Neural cell (in vitro differentiated cells): ENCODE measurements at regions not wholly inside any gene's neighbourhood (a gene's known extent, or its start where the extent isn't known, plus 50 kb on each side); places are given as distances from the start of the nearest gene placed in this dataset.

Source experiments
- H2AFZ ChIP-seq: fragments of 200-600, 300-800 bp; sonication (generic), shearing (Covaris generic); 2 replicates; pipeline ENCODE4 v1.6.0; 2014; ENCODE audit warnings: low read depth, mild to moderate bottlenecking, antibody characterized with exemption, low read length, moderate library complexity
- H3F3A ChIP-seq: fragments of 200-600 bp; shearing (Covaris generic); 2 replicates; pipeline ENCODE4 v1.6.1; 2016; ENCODE audit warnings: mild to moderate bottlenecking, moderate library complexity, mixed read lengths, antibody characterized with exemption, low read length; ENCODE audit not compliant: insufficient read depth, poor library complexity, severe bottlenecking
- H3K27ac ChIP-seq: fragments of 200-600, 300-800 bp; sonication (generic), shearing (Covaris generic); 2 replicates; pipeline ENCODE4 v1.5.1; 2014; ENCODE audit warnings: mild to moderate bottlenecking, low read length, moderate library complexity
- H3K27me3 ChIP-seq: fragments of 300-800, 200-600 bp; sonication (generic), shearing (Covaris generic); 2 replicates; pipeline ENCODE4 v1.6.0; 2014; ENCODE audit warnings: mild to moderate bottlenecking, low read depth, low read length, moderate library complexity; ENCODE audit not compliant: insufficient read depth
- H3K36me3 ChIP-seq: fragments of 300-800, 200-600 bp; sonication (generic), shearing (Covaris generic); 2 replicates; pipeline ENCODE4 v1.5.1; 2014; ENCODE audit warnings: mild to moderate bottlenecking, antibody characterized with exemption, low read length, moderate library complexity; ENCODE audit not compliant: insufficient read depth
- H3K4me2 ChIP-seq: fragments of 300-800, 200-600 bp; sonication (generic), shearing (Covaris generic); 2 replicates; pipeline ENCODE4 v1.6.0; 2014; ENCODE audit warnings: mild to moderate bottlenecking, low read length
- H3K4me3 ChIP-seq: fragments of 300-800, 200-600 bp; sonication (generic), shearing (Covaris generic); 2 replicates; pipeline ENCODE4 v1.5.1; 2014; ENCODE audit warnings: mild to moderate bottlenecking, low read length, moderate library complexity
- H3K79me2 ChIP-seq: fragments of 200-600 bp; shearing (Covaris generic); replicated peaks from 2 replicates; pipeline ENCODE4 v1.6.0; 2014; ENCODE audit warnings: mild to moderate bottlenecking, low read length, moderate library complexity; ENCODE audit not compliant: insufficient read depth
- H3K9ac ChIP-seq: fragments of 300-800, 200-600 bp; sonication (generic), shearing (Covaris generic); 2 replicates; pipeline ENCODE4 v1.6.1; 2016; ENCODE audit warnings: mild to moderate bottlenecking, low read length, mixed read lengths
- H3K9me2 ChIP-seq: fragments of 200-600 bp; shearing (Covaris generic); 2 replicates; pipeline ENCODE4 v1.6.1; 2016; ENCODE audit warnings: mild to moderate bottlenecking, low read length, mixed read lengths; ENCODE audit not compliant: insufficient read depth
- H3K9me3 ChIP-seq: fragments of 200-600, 300-800 bp; sonication (generic), shearing (Covaris generic); 2 replicates; pipeline ENCODE4 v1.6.1; 2016; ENCODE audit warnings: mild to moderate bottlenecking, mixed run types, low read length, moderate library complexity, mixed read lengths
- H4K20me1 ChIP-seq: fragments of 200-600 bp; shearing (Covaris generic); 2 replicates; pipeline ENCODE4 v1.6.1; 2016; ENCODE audit warnings: mild to moderate bottlenecking, mixed run types; ENCODE audit not compliant: insufficient read depth
- CTCF ChIP-seq: fragments of 450-650 bp; IDR thresholded peaks from 2 replicates; pipeline ENCODE4 v1.5.1; 2014; ENCODE audit warnings: antibody characterized with exemption, mild to moderate bottlenecking, moderate library complexity; ENCODE audit not compliant: poor library complexity, severe bottlenecking
- EP300 ChIP-seq: fragments of 450-650 bp; conservative IDR thresholded peaks from 2 replicates; pipeline ENCODE4 v1.6.1; 2014; ENCODE audit warnings: antibody characterized with exemption, mild to moderate bottlenecking, moderate library complexity; ENCODE audit not compliant: poor library complexity, severe bottlenecking
- EZH2 ChIP-seq: fragments of 200-600, 300-800 bp; shearing (Covaris generic), sonication (generic); IDR thresholded peaks from 2 replicates; pipeline ENCODE4 v1.6.1; 2014; ENCODE audit warnings: antibody characterized with exemption, low read length, borderline replicate concordance, mild to moderate bottlenecking; ENCODE audit not compliant: insufficient read depth, poor library complexity, severe bottlenecking
- MXI1 ChIP-seq: fragments of 450-650 bp; conservative IDR thresholded peaks from 2 replicates; pipeline ENCODE4 v1.6.1; 2014; ENCODE audit warnings: antibody characterized with exemption, mild to moderate bottlenecking; ENCODE audit not compliant: poor library complexity, severe bottlenecking
- POLR2AphosphoS5 ChIP-seq: IDR thresholded peaks from 2 replicates; pipeline ENCODE4 v1.6.1; 2012
- RAD21 ChIP-seq: fragments of 450-650 bp; conservative IDR thresholded peaks from 2 replicates; pipeline ENCODE4 v1.6.1; 2014; ENCODE audit warnings: antibody characterized with exemption, mild to moderate bottlenecking, moderate library complexity
- SMC3 ChIP-seq: fragments of 450-650 bp; conservative IDR thresholded peaks from 2 replicates; pipeline ENCODE4 v1.6.1; 2014; ENCODE audit warnings: antibody characterized with exemption, mild to moderate bottlenecking, moderate library complexity; ENCODE audit not compliant: poor library complexity
- TAF1 ChIP-seq: IDR thresholded peaks from 2 replicates; pipeline ENCODE4 v1.6.1; 2012; ENCODE audit warnings: low read depth
- TF ChIP-seq, protein P1 (sequence below): IDR thresholded peaks from 2 replicates; pipeline ENCODE4 v1.6.1; 2012; ENCODE audit warnings: borderline replicate concordance

DNA sequence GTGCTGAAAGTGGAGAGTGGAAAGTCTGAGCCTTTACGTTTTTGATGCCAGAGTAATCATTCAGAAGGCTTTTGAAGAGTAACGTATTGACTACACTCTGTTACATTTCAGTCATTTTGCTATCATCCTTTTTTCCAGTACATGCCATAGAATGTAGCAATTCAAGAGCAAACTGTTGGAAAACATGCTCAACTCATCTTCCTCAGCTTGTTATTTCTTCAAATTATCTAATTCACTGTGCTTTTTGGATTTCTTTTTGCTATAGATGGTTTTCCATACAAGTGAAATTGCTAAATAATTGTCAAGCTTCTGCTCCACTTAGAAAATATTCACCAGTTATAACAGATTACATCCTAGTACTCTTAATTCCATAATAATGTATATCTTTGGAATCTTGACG, 129.9 kb upstream of the CLEC14A start:
- no peaks in the 10 kb centered on the region for H3K79me2 ChIP-seq
- no peaks in the 10 kb centered on the region for H3F3A ChIP-seq
- no peaks in the 10 kb centered on the region for H4K20me1 ChIP-seq
- H3K9me3 ChIP-seq, result no peaks in the 10 kb centered on the region
- H3K4me3 ChIP-seq, result no peak overlapping the region
- H3K27me3 ChIP-seq, result no peaks in the 10 kb centered on the region
- no peak overlapping the region for H3K27ac ChIP-seq
- no peak overlapping the region for H3K4me2 ChIP-seq
- no peaks in the 10 kb centered on the region for H3K9me2 ChIP-seq
- no peak for TF ChIP-seq SMC3
- TF ChIP-seq TAF1, result no peak
- no peak for TF ChIP-seq RAD21
- TF ChIP-seq EP300, result no peak
- TF ChIP-seq POLR2AphosphoS5, result no peak
- no peak for TF ChIP-seq EZH2
- no peak for TF ChIP-seq CTCF
- no peak for TF ChIP-seq MXI1
- no peak overlapping the region for H2AFZ ChIP-seq
- H3K9ac ChIP-seq, result no peak overlapping the region
- no peaks in the 10 kb centered on the region for H3K36me3 ChIP-seq

DNA sequence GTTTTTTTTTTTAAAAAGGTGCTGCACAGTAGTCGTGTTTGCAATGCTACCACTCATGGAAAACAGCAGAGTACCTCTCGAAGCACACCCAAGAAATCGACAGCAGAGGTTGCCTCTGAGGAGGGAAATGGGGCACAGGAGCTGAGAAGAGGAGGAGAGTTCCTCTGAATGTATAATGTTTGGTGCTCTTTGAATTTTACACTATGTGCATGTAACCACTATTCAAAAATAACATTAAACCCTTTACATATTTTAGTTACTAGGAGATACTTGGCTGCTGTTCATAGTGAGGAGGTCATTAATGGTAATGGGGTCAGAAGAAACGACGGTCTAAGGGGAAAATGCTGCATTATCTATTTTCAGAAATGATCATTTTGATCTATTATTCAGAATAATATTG, 129.4 kb upstream of the CLEC14A start:
- TF ChIP-seq, protein P1, sequence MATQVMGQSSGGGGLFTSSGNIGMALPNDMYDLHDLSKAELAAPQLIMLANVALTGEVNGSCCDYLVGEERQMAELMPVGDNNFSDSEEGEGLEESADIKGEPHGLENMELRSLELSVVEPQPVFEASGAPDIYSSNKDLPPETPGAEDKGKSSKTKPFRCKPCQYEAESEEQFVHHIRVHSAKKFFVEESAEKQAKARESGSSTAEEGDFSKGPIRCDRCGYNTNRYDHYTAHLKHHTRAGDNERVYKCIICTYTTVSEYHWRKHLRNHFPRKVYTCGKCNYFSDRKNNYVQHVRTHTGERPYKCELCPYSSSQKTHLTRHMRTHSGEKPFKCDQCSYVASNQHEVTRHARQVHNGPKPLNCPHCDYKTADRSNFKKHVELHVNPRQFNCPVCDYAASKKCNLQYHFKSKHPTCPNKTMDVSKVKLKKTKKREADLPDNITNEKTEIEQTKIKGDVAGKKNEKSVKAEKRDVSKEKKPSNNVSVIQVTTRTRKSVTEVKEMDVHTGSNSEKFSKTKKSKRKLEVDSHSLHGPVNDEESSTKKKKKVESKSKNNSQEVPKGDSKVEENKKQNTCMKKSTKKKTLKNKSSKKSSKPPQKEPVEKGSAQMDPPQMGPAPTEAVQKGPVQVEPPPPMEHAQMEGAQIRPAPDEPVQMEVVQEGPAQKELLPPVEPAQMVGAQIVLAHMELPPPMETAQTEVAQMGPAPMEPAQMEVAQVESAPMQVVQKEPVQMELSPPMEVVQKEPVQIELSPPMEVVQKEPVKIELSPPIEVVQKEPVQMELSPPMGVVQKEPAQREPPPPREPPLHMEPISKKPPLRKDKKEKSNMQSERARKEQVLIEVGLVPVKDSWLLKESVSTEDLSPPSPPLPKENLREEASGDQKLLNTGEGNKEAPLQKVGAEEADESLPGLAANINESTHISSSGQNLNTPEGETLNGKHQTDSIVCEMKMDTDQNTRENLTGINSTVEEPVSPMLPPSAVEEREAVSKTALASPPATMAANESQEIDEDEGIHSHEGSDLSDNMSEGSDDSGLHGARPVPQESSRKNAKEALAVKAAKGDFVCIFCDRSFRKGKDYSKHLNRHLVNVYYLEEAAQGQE, result no peak
- TF ChIP-seq POLR2AphosphoS5 (no peak), RAD21 (no peak), CTCF (no peak), SMC3 (no peak), MXI1 (no peak), TAF1 (no peak), EZH2 (no peak)
- Histone ChIP-seq H4K20me1 (no peaks in the 10 kb centered on the region), H3K4me2 (no peak overlapping the region), H3K9me3 (no peaks in the 10 kb centered on the region), H3K27ac (no peak overlapping the region), H3K79me2 (no peaks in the 10 kb centered on the region), H3K4me3 (no peak overlapping the region), H2AFZ (no peak overlapping the region), H3K9ac (no peak overlapping the region), H3K36me3 (no peaks in the 10 kb centered on the region), H3K9me2 (no peaks in the 10 kb centered on the region), H3K27me3 (no peaks in the 10 kb centered on the region), H3F3A (no peaks in the 10 kb centered on the region)
